HepG2 (cell line): ENCODE measurements at regions not wholly inside any gene's neighbourhood (a gene's known extent, or its start where the extent isn't known, plus 50 kb on each side); places are given as distances from the start of the nearest gene placed in this dataset.

Experiments used
- ATAC-seq: fragments of 200-7000 bp; cut with Tn5 transposase; 3 replicates; pipeline ENCODE4 v1.9.1; 2020; ENCODE audit warnings: mild to moderate bottlenecking, moderate library complexity
- BruUV-seq: library from RNA; stranded (reverse); fragments of 400-500 nt; replicated peaks from 2 replicates; lab custom pipeline; 2021; lab: Mats Ljungman, UMichigan
- CTCF ChIA-PET: fragments of 300-600 bp; formaldehyde crosslinking; extraction: SDS; loops from one replicate; lab custom pipeline; 2021; ENCODE audit warnings: low total read pairs, inconsistent platforms, low intra/inter-chr PET ratio; lab: Yijun Ruan, JAX
- POLR2A ChIA-PET: fragments of 350-600 bp; sonication (Branson Sonifier 250); formaldehyde crosslinking; loops from one replicate; lab custom pipeline; 2020; ENCODE audit warnings: antibody characterized with exemption, inconsistent platforms; lab: Yijun Ruan, JAX
- DNase-seq: peaks from one replicate; pipeline ENCODE4 v3.0.0-alpha.2; 2015; ENCODE audit warnings: low spot score
- FAIRE-seq: peaks from 3 replicates; lab custom pipeline; 2011; peaks lifted over from hg19 to GRCh38; lab: Jason Lieb, UNC
- H2AFZ ChIP-seq: one replicate; pipeline ENCODE4 v1.6.1; 2011; ENCODE audit warnings: low read length, inconsistent platforms
- H3K27ac ChIP-seq: fragments of 300-600 bp; 3 replicates; pipeline ENCODE4 v1.8.0; 2011; ENCODE audit warnings: mixed run types, mild to moderate bottlenecking, mixed read lengths, low read length, inconsistent platforms; ENCODE audit not compliant: insufficient read depth; ENCODE audit errors: extremely low read length
- H3K27me3 ChIP-seq, 2 experiments: fragments of 200-600 bp in 1 of 2; 2 replicates in 1 of 2; 3 replicates in 1 of 2; pipeline versions ENCODE4 v1.6.0 to v1.8.0; 2011; ENCODE audit warnings: low read length in 2 of 2, mild to moderate bottlenecking in 2 of 2, moderate library complexity in 2 of 2, inconsistent platforms in 1 of 2; ENCODE audit not compliant: insufficient read depth in 2 of 2, control insufficient read depth in 1 of 2
- H3K36me3 ChIP-seq, 2 experiments: fragments of 200-600 bp in 1 of 2; replicated peaks in 1 of 2; 2 replicates in 1 of 2; 3 replicates in 1 of 2; pipeline versions ENCODE4 v1.5.1 to v1.8.0; 2011; ENCODE audit warnings: low read length in 2 of 2, inconsistent platforms in 1 of 2; ENCODE audit not compliant: insufficient read depth in 2 of 2, control insufficient read depth in 1 of 2
- H3K4me1 ChIP-seq: 2 replicates; pipeline ENCODE4 v1.5.1; 2012; ENCODE audit warnings: low read length, inconsistent platforms; ENCODE audit not compliant: insufficient read depth
- H3K4me2 ChIP-seq: 2 replicates; pipeline ENCODE4 v1.6.0; 2011; ENCODE audit warnings: low read depth, low read length, inconsistent platforms
- H3K4me3 ChIP-seq, 3 experiments: fragments of 200-600 bp in 1 of 3; sonication (generic), shearing (Covaris generic) in 1 of 3; replicated peaks in 1 of 3; 2 replicates each; pipeline ENCODE4 v1.5.1; 2011 to 2016; ENCODE audit warnings: low read length in 3 of 3, inconsistent platforms in 2 of 3, low read depth in 2 of 3, mild to moderate bottlenecking in 2 of 3, control low read depth in 1 of 3, mixed read lengths in 1 of 3; ENCODE audit not compliant: insufficient read depth in 1 of 3
- H3K79me2 ChIP-seq: one replicate; pipeline ENCODE4 v1.6.1; 2011; ENCODE audit warnings: low read length, inconsistent platforms; ENCODE audit not compliant: insufficient read depth
- H3K9ac ChIP-seq: 2 replicates; pipeline ENCODE4 v1.6.0; 2011; ENCODE audit warnings: mild to moderate bottlenecking, low read depth, low read length, inconsistent platforms; ENCODE audit not compliant: insufficient read depth
- H3K9me3 ChIP-seq: 2 replicates; pipeline ENCODE4 v1.5.1; 2012; ENCODE audit warnings: mild to moderate bottlenecking, low read length
- H4K20me1 ChIP-seq: 2 replicates; pipeline ENCODE4 v1.6.0; 2011; ENCODE audit warnings: inconsistent platforms, mild to moderate bottlenecking, low read length, moderate library complexity; ENCODE audit not compliant: insufficient read depth
- NCOA5 ChIP-seq: sonication (generic); formaldehyde crosslinking; IDR thresholded peaks from 2 replicates; pipeline ENCODE4 v1.4.0; 2020; ENCODE audit warnings: missing genetic modification reagents
- PRMT3 ChIP-seq: sonication (generic); formaldehyde crosslinking; IDR thresholded peaks from 2 replicates; pipeline ENCODE4 v1.8.1; 2022; ENCODE audit warnings: low read depth, mild to moderate bottlenecking, moderate library complexity, missing genetic modification reagents, borderline replicate concordance
- SKI ChIP-seq: fragments of 450-650 bp; IDR thresholded peaks from one replicate; pipeline ENCODE4 v1.6.1; 2018; ENCODE audit warnings: mild to moderate bottlenecking; ENCODE audit not compliant: partially characterized antibody
- SKIL ChIP-seq: sonication (generic); formaldehyde crosslinking; IDR thresholded peaks from 2 replicates; pipeline ENCODE4 v1.8.0; 2022; ENCODE audit warnings: missing genetic modification reagents, mild to moderate bottlenecking, moderate library complexity, borderline replicate concordance
- SMAD9 ChIP-seq: sonication (generic); formaldehyde crosslinking; IDR thresholded peaks from 2 replicates; pipeline ENCODE4 v1.5.1; 2020; ENCODE audit warnings: mild to moderate bottlenecking, missing genetic modification reagents
- ZBTB3 ChIP-seq: sonication (generic); formaldehyde crosslinking; IDR thresholded peaks from 2 replicates; pipeline ENCODE4 v1.4.0; 2020; ENCODE audit warnings: low read depth, mild to moderate bottlenecking, moderate library complexity, missing genetic modification reagents, borderline replicate concordance
- ZNF136 ChIP-seq: sonication (generic); formaldehyde crosslinking; IDR thresholded peaks from 2 replicates; pipeline ENCODE4 v1.8.1; 2022; ENCODE audit warnings: low read depth, mild to moderate bottlenecking, moderate library complexity, missing genetic modification reagents
- ZNF225 ChIP-seq: sonication (generic); formaldehyde crosslinking; IDR thresholded peaks from 2 replicates; pipeline ENCODE4 v1.4.0; 2020; ENCODE audit warnings: mild to moderate bottlenecking, missing genetic modification reagents
- ZNF550 ChIP-seq: sonication (generic); formaldehyde crosslinking; IDR thresholded peaks from 2 replicates; pipeline ENCODE4 v1.4.0; 2020; ENCODE audit warnings: mild to moderate bottlenecking, missing genetic modification reagents, borderline replicate concordance
- ZNF607 ChIP-seq: sonication (generic); formaldehyde crosslinking; IDR thresholded peaks from 2 replicates; pipeline ENCODE4 v1.5.1; 2020; ENCODE audit warnings: missing genetic modification reagents, mild to moderate bottlenecking, borderline replicate concordance
- ZNF678 ChIP-seq: sonication (generic); formaldehyde crosslinking; IDR thresholded peaks from 2 replicates; pipeline ENCODE4 v1.4.0; 2020; ENCODE audit warnings: mild to moderate bottlenecking, missing genetic modification reagents
- ZSCAN12 ChIP-seq: sonication (generic); formaldehyde crosslinking; IDR thresholded peaks from 2 replicates; pipeline ENCODE4 v1.9.0; 2021; ENCODE audit warnings: mild to moderate bottlenecking, missing genetic modification reagents
- WGBS: methylation state at CpG from one replicate; pipeline ENCODE4 v1.1.6; 2017; ENCODE audit warnings: low lambda C conversion rate; 5-methylcytosine and 5-hydroxymethylcytosine counted together
- in situ Hi-C: cut with HindIII; loops from 2 replicates; pipeline ENCODE4 v1.10.0; 2017; ENCODE audit warnings: low pct_unique_long_range_greater_than_20kb; ENCODE audit not compliant: extremely low pct_ligation_motif_present
- intact Hi-C: fragments of 100-400 bp; cut with micrococcal nuclease; formaldehyde crosslinking; loops from one replicate; pipeline ENCODE4 v1.10.0; 2022; ENCODE audit not compliant: unreplicated experiment
- TF ChIP-seq, protein P1 (sequence below): sonication (generic); formaldehyde crosslinking; IDR thresholded peaks from 2 replicates; pipeline ENCODE4 v1.4.0; 2020; ENCODE audit warnings: missing genetic modification reagents, borderline replicate concordance
- TF ChIP-seq, protein P2 (sequence below): sonication (generic); formaldehyde crosslinking; IDR thresholded peaks from 2 replicates; pipeline ENCODE4 v1.9.0; 2021; ENCODE audit warnings: missing genetic modification reagents, borderline replicate concordance
- TF ChIP-seq, protein P3 (sequence below): sonication (generic); formaldehyde crosslinking; IDR thresholded peaks from 2 replicates; pipeline ENCODE4 v1.8.1; 2023; ENCODE audit warnings: mild to moderate bottlenecking, inconsistent platforms, moderate library complexity, missing genetic modification reagents, borderline replicate concordance

DNA sequence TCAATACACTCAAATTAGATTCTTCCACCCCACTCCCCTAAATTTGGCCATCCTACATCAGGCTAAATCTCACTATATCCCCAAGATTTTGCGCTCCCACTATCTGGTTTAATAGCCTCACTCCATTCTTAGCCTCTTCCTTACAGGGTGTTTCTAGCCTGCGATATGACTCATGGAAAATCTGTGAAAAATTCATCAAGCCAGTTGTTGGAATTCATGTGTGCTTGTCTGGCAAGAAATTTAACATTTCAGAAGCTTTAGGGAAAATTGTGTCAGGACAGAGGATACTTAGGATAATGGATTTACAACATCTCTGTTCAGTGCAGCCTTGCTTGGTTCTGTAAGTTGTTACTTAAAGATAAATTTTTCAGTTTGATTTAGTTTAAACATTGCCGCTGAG is 1249.9 kb upstream of the AUTS2 start:
- H3K36me3 ChIP-seq = no peaks in the 10 kb centered on the region
- no peaks in the 10 kb centered on the region for H4K20me1 ChIP-seq
- ChIA-PET POLR2A (no interaction called here), CTCF (no interaction called here)
- no peak for ATAC-seq
- WGBS = 40% methylated on average over 3 of the region's 3 CpGs
- no peak overlapping the region for H3K27ac ChIP-seq
- H3K79me2 ChIP-seq = no peaks in the 10 kb centered on the region
- no peak overlapping the region for H3K4me2 ChIP-seq
- no peaks in the 10 kb centered on the region for H3K4me1 ChIP-seq
- no peak for FAIRE-seq
- H2AFZ ChIP-seq = no peak overlapping the region
- no peaks in the 10 kb centered on the region for H3K27me3 ChIP-seq
- H3K9ac ChIP-seq = no peak overlapping the region
- in situ Hi-C loops (no loop called here), intact Hi-C loops (no loop called here)
- no peak for DNase-seq
- H3K9me3 ChIP-seq = peaks cover 6% of the 10 kb centered on the region; the same call in 1 of the 2 replicates
- H3K4me3 ChIP-seq = no peak overlapping the region
- no TSS peak for BruUV-seq
- no peak for TF ChIP-seq ZSCAN12 (CRISPR knock-in tag)
- TF ChIP-seq, protein P1, sequence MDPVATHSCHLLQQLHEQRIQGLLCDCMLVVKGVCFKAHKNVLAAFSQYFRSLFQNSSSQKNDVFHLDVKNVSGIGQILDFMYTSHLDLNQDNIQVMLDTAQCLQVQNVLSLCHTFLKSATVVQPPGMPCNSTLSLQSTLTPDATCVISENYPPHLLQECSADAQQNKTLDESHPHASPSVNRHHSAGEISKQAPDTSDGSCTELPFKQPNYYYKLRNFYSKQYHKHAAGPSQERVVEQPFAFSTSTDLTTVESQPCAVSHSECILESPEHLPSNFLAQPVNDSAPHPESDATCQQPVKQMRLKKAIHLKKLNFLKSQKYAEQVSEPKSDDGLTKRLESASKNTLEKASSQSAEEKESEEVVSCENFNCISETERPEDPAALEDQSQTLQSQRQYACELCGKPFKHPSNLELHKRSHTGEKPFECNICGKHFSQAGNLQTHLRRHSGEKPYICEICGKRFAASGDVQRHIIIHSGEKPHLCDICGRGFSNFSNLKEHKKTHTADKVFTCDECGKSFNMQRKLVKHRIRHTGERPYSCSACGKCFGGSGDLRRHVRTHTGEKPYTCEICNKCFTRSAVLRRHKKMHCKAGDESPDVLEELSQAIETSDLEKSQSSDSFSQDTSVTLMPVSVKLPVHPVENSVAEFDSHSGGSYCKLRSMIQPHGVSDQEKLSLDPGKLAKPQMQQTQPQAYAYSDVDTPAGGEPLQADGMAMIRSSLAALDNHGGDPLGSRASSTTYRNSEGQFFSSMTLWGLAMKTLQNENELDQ (CRISPR knock-in tag) = no peak
- TF ChIP-seq ZNF678 (CRISPR knock-in tag) = no peak
- TF ChIP-seq, protein P2, sequence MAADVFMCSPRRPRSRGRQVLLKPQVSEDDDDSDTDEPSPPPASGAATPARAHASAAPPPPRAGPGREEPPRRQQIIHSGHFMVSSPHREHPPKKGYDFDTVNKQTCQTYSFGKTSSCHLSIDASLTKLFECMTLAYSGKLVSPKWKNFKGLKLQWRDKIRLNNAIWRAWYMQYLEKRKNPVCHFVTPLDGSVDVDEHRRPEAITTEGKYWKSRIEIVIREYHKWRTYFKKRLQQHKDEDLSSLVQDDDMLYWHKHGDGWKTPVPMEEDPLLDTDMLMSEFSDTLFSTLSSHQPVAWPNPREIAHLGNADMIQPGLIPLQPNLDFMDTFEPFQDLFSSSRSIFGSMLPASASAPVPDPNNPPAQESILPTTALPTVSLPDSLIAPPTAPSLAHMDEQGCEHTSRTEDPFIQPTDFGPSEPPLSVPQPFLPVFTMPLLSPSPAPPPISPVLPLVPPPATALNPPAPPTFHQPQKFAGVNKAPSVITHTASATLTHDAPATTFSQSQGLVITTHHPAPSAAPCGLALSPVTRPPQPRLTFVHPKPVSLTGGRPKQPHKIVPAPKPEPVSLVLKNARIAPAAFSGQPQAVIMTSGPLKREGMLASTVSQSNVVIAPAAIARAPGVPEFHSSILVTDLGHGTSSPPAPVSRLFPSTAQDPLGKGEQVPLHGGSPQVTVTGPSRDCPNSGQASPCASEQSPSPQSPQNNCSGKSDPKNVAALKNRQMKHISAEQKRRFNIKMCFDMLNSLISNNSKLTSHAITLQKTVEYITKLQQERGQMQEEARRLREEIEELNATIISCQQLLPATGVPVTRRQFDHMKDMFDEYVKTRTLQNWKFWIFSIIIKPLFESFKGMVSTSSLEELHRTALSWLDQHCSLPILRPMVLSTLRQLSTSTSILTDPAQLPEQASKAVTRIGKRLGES (CRISPR knock-in tag) = no peak
- no peak for TF ChIP-seq ZNF136
- no peak for TF ChIP-seq ZNF607
- TF ChIP-seq ZNF225 = no peak
- no peak for TF ChIP-seq SMAD9 (CRISPR knock-in tag)
- no peak for TF ChIP-seq SKIL
- TF ChIP-seq PRMT3 (CRISPR knock-in tag) = no peak
- TF ChIP-seq NCOA5 (CRISPR knock-in tag) = no peak
- TF ChIP-seq SKI = no peak
- TF ChIP-seq ZNF550 (CRISPR knock-in tag) = no peak
- TF ChIP-seq ZBTB3 (CRISPR knock-in tag) = no peak
- TF ChIP-seq, protein P3, sequence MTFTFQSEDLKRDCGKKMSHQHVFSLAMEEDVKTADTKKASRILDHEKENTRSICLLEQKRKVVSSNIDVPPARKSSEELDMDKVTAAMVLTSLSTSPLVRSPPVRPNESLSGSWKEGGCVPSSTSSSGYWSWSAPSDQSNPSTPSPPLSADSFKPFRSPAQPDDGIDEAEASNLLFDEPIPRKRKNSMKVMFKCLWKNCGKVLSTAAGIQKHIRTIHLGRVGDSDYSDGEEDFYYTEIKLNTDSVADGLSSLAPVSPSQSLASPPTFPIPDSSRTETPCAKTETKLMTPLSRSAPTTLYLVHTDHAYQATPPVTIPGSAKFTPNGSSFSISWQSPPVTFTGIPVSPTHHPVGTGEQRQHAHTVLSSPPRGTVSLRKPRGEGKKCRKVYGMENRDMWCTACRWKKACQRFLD (CRISPR knock-in tag) = no peak
